Mammary epithelial cell (primary cell): ENCODE measurements at regions not wholly inside any gene's neighbourhood (a gene's known extent, or its start where the extent isn't known, plus 50 kb on each side); places are given as distances from the start of the nearest gene placed in this dataset.

ENCODE experiments used
- EZH2 ChIP-seq: IDR thresholded peaks from 2 replicates; pipeline ENCODE4 v1.6.1; 2012; ENCODE audit warnings: low read length, inconsistent platforms, borderline replicate concordance
- TF ChIP-seq, protein P1 (sequence below), 2 donors: IDR thresholded peaks in 1 of 2; conservative IDR thresholded peaks in 1 of 2; 2 replicates each; pipeline ENCODE4 v1.5.1; 2011 to 2012; ENCODE audit warnings: inconsistent platforms in 2 of 2, low read length in 2 of 2, mild to moderate bottlenecking in 2 of 2, control low read depth in 1 of 2, low read depth in 1 of 2; ENCODE audit not compliant: insufficient read depth in 1 of 2; ENCODE audit errors: extremely low read depth in 1 of 2

DNA sequence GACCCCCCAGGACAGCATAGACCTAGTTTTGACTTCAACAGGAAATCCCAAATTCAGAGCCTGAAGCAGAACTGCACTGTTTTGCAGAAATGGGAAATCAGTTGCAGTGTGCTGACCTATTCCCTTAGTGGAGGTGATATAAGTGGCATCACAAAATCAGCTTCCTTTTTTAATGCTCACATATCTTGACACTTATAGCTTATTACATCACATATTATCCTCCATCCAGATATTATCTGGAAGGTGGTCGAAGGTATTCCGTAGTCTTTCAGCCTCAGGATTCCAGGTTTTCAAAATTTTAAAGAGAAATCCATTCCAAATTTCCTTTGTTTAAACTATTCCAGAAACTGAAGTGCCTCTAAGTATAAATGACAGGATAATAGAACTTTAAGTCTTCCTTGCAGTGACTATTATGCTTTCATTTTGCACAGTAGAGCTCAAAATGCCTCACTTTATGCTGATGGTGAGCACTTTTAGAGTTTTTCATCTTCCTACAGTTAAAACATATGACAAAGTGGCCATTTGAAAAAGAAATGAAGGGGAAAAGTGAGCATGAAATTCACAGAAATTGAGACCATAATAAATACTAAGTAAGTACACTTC is 106.4 kb upstream of the DPYD start:
- TF ChIP-seq, protein P1, sequence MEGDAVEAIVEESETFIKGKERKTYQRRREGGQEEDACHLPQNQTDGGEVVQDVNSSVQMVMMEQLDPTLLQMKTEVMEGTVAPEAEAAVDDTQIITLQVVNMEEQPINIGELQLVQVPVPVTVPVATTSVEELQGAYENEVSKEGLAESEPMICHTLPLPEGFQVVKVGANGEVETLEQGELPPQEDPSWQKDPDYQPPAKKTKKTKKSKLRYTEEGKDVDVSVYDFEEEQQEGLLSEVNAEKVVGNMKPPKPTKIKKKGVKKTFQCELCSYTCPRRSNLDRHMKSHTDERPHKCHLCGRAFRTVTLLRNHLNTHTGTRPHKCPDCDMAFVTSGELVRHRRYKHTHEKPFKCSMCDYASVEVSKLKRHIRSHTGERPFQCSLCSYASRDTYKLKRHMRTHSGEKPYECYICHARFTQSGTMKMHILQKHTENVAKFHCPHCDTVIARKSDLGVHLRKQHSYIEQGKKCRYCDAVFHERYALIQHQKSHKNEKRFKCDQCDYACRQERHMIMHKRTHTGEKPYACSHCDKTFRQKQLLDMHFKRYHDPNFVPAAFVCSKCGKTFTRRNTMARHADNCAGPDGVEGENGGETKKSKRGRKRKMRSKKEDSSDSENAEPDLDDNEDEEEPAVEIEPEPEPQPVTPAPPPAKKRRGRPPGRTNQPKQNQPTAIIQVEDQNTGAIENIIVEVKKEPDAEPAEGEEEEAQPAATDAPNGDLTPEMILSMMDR (conservative IDR thresholded peaks at IDR 0.05 in 1 of 2, IDR thresholded peaks at IDR 0.05 in 1 of 2; ENCODE audit: extremely low read depth in 1 of 2, insufficient read depth in 1 of 2, low read depth in 1 of 2, low read length in 2 of 2) = no peak
- no peak for TF ChIP-seq EZH2
